ENCODE measurements at regions not wholly inside any gene's neighbourhood (a gene's known extent, or its start where the extent isn't known, plus 50 kb on each side); places are given as distances from the start of the nearest gene placed in this dataset.

GRCh38 chr2:88855620-88856408 lies 164.3 kb downstream of the RPIA start:
- TF ChIP-seq SMC3 (conservative IDR thresholded peaks at IDR 0.05; ENCODE audit: poor library complexity) = no peak
- no peak for TF ChIP-seq CTCF (IDR thresholded peaks at IDR 0.05; ENCODE audit: poor library complexity, severe bottlenecking)
- TF ChIP-seq REST (IDR thresholded peaks at IDR 0.05; ENCODE audit: borderline replicate concordance) = no peak
- TF ChIP-seq POLR2AphosphoS5 (IDR thresholded peaks at IDR 0.05) = no peak
- TF ChIP-seq EP300 (conservative IDR thresholded peaks at IDR 0.05; ENCODE audit: poor library complexity, severe bottlenecking) = no peak
- no peak for TF ChIP-seq EZH2 (IDR thresholded peaks at IDR 0.05; ENCODE audit: borderline replicate concordance, insufficient read depth, low read length, poor library complexity, severe bottlenecking)
